Spinal cord (tissue), 9 donors: ENCODE measurements at regions not wholly inside any gene's neighbourhood (a gene's known extent, or its start where the extent isn't known, plus 50 kb on each side); places are given as distances from the start of the nearest gene placed in this dataset.

Experiments used
- DNase-seq, 6 donors: peaks; one replicate each; pipeline versions ENCODE4 v3.0.0 to v3.0.0-alpha.2; 2013 to 2015; ENCODE audit warnings: low spot score in 6 of 6, low read depth in 4 of 6
- H3K27ac ChIP-seq: one replicate; pipeline ENCODE4 v1.5.1; 2013; ENCODE audit warnings: low read depth, low read length, control low read depth
- H3K27me3 ChIP-seq: one replicate; pipeline ENCODE4 v1.6.1; 2013; ENCODE audit warnings: low read length; ENCODE audit not compliant: control insufficient read depth, insufficient read depth
- H3K36me3 ChIP-seq: one replicate; pipeline ENCODE4 v1.6.1; 2013; ENCODE audit warnings: low read length; ENCODE audit not compliant: control insufficient read depth, insufficient read depth
- H3K4me1 ChIP-seq: one replicate; pipeline ENCODE4 v1.6.1; 2013; ENCODE audit warnings: low read length; ENCODE audit not compliant: control insufficient read depth, insufficient read depth
- H3K4me3 ChIP-seq: one replicate; pipeline ENCODE4 v1.5.1; 2013; ENCODE audit warnings: low read depth, low read length, control low read depth
- H3K9me3 ChIP-seq: one replicate; pipeline ENCODE4 v1.6.1; 2013; ENCODE audit warnings: low read length; ENCODE audit not compliant: control insufficient read depth, insufficient read depth
- WGBS: methylation state at CpG from one replicate; pipeline ENCODE4 v1.1.5; 2013; ENCODE audit warnings: missing lambda C conversion rate; ENCODE audit not compliant: insufficient coverage; 5-methylcytosine and 5-hydroxymethylcytosine counted together
- donor health status: healthy.

GRCh38 chr9:82170866-82171265 lies 182.3 kb downstream of the SPATA31D1 start:
- Histone ChIP-seq H3K27me3 (no peaks in the 10 kb centered on the region), H3K36me3 (no peaks in the 10 kb centered on the region), H3K27ac (no peak overlapping the region), H3K4me3 (no peak overlapping the region), H3K9me3 (no peaks in the 10 kb centered on the region), H3K4me1 (no peaks in the 10 kb centered on the region)
- WGBS = no CpG with 5 or more reads among the region's 3 CpGs
- no peak for DNase-seq

DNA sequence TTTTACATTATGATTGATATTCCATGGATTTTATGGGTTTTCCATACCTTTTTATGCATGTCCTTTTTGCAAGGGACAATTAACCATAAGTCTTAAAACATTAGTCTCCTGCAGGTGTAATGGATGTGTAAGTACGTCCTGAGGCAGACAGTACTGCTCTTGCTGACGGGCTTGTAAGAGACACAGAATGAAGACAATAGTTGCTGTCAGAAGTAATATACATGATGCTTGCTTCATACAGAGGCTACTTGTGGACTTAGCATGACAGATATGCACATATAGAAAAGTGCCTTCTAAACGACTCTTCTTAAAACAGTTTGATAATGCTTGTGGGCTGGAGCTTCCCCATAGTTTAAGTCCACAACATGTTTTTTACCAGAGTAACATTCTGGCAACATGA lies 182.7 kb downstream of the SPATA31D1 start:
- no peaks in the 10 kb centered on the region for H3K9me3 ChIP-seq
- 100% methylated on average over 1 of the region's 3 CpGs for WGBS
- no peak overlapping the region for H3K27ac ChIP-seq
- H3K36me3 ChIP-seq = no peaks in the 10 kb centered on the region
- DNase-seq = no peak
- H3K4me1 ChIP-seq = no peaks in the 10 kb centered on the region
- H3K4me3 ChIP-seq = no peak overlapping the region
- no peaks in the 10 kb centered on the region for H3K27me3 ChIP-seq

DNA sequence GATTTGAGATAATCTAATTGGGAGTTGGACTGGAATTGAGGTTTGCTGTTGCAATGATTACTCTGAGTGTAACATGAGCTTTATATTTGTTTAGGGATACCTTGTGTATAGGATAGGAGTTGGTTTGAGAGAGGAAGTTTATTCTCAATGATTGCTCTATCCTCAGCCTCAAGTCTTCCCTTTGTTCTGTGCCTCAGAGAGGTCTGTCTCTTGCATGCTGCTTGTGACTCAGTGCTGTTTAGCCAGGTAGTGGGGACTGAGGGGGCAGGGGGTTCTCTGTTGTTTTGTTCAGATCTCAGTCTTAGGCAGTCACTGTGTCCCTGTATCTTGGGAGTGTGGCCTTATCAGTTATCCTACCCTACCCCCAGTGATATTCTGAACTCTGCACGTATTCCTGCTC lies 192.1 kb downstream of the SPATA31D1 start:
- DNase-seq = no peak
- WGBS = no CpG with 5 or more reads among the region's 1 CpG

DNA sequence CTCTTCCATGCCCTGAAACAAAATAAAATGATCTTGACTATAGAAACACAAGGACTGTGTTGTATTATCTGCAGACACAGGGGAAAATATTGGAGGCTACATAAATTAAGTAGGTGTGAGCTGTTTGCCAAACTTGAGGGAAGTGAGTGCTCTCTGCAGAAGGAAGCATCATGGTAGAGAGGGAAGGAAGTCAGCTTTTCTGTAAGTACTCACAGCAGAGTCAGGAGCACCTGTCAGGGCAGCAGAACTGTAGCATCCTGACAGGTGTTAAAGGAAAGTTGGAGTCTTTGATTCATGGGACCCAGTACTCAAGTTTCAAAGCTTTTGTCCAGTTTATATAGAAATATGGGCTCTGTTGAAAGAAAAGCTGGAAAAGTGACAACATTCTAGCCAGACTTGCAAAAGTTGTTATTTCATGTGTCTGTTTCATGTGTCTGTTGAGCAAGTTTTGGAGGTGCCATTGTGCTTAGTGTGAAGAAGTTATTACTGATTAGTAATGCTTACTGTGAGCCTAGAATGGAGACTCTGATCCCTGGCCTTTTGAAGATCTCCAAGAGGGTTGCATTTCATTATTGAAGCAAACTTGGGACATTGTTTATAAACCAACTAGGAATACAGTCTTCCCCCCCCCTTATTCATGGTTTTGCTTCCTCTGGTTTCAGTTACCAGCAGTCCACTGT lies 194.7 kb downstream of the SPATA31D1 start:
- Histone ChIP-seq H3K27me3 (no peaks in the 10 kb centered on the region), H3K9me3 (no peaks in the 10 kb centered on the region), H3K4me1 (no peaks in the 10 kb centered on the region), H3K27ac (no peak overlapping the region), H3K4me3 (no peak overlapping the region), H3K36me3 (no peaks in the 10 kb centered on the region)
- no peak for DNase-seq

More for the DNA sequence above, 192.1 kb downstream of the SPATA31D1 start:
- no peaks in the 10 kb centered on the region for H3K27me3 ChIP-seq
- no peaks in the 10 kb centered on the region for H3K9me3 ChIP-seq
- no peaks in the 10 kb centered on the region for H3K4me1 ChIP-seq
- H3K27ac ChIP-seq = no peak overlapping the region
- no peak overlapping the region for H3K4me3 ChIP-seq
- H3K36me3 ChIP-seq = no peaks in the 10 kb centered on the region

GRCh38 chr9:82184524-82184923 lies 196.0 kb downstream of the SPATA31D1 start:
- H3K36me3 ChIP-seq = no peaks in the 10 kb centered on the region
- no peak for DNase-seq
- H3K9me3 ChIP-seq = no peaks in the 10 kb centered on the region
- H3K27me3 ChIP-seq = no peaks in the 10 kb centered on the region
- no peak overlapping the region for H3K27ac ChIP-seq
- no peak overlapping the region for H3K4me3 ChIP-seq
- 86% methylated on average over 1 of the region's 3 CpGs for WGBS
- H3K4me1 ChIP-seq = no peaks in the 10 kb centered on the region

DNA sequence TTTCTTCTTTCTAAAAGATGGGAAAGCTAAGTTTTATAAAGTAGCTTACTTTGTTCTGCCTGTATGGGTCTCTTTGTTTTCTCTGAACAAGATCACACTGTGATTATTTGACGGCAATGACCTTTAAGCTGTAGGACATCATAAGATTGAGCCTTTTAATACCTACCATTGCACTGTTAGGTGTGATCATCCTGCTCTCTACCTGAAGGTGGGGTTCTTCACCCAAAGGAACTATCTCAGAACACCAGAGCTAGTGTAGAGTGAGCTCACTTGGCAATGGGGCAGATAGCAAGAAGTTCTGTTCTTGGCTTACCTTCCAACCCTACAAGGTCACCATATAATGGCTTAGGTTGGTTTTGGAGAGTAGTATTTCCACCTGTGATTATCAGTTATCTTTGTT lies 200.2 kb downstream of the SPATA31D1 start:
- H3K27me3 ChIP-seq = no peaks in the 10 kb centered on the region
- H3K9me3 ChIP-seq = no peaks in the 10 kb centered on the region
- H3K36me3 ChIP-seq = no peaks in the 10 kb centered on the region
- H3K4me3 ChIP-seq = no peak overlapping the region
- no peaks in the 10 kb centered on the region for H3K4me1 ChIP-seq
- DNase-seq = no peak
- H3K27ac ChIP-seq = no peak overlapping the region
- WGBS = no CpG with 5 or more reads among the region's 1 CpG

DNA sequence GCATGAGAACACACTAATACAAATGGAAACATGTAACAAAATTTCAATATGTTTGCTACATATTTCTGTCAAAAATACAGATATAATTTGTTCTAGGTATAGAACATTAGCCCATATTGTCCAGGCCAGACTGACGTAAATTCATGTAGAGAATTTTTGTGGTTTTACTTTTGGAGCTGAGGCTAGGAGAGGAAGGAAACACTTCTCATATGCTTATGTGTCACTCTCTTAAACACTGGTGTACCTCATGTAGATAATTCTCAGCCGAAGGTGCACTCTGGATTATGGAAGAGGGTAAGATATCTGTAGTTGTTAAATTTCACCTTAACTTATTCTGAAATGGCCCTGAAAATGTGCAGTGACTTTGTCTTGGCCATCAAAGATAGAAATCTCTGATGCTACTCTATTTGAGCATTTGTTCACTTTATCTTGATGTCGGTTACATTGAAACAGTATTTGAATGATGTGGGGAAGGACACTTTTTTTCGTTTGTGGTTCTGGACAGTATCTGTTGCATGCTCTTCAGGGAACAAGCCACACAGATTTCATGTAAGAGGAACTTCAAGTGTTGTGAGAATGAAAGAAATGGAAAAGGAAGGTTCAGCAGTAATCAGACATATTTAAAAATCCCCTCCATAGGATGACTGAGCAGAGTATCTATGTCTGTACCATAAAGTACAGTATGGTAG lies 202.7 kb downstream of the SPATA31D1 start:
- no peak overlapping the region for H3K4me3 ChIP-seq
- H3K4me1 ChIP-seq = no peaks in the 10 kb centered on the region
- H3K9me3 ChIP-seq = no peaks in the 10 kb centered on the region
- no peak overlapping the region for H3K27ac ChIP-seq
- H3K36me3 ChIP-seq = no peaks in the 10 kb centered on the region
- 80% methylated on average over 2 of the region's 4 CpGs for WGBS
- no peak for DNase-seq
- no peaks in the 10 kb centered on the region for H3K27me3 ChIP-seq

- no peaks in the 10 kb centered on the region for H3K36me3 ChIP-seq
- no peaks in the 10 kb centered on the region for H3K4me1 ChIP-seq
- no peaks in the 10 kb centered on the region for H3K27me3 ChIP-seq
- no peak overlapping the region for H3K27ac ChIP-seq
- DNase-seq = no peak
- no peak overlapping the region for H3K4me3 ChIP-seq
- WGBS = 40% methylated on average over 3 of the region's 3 CpGs
- H3K9me3 ChIP-seq = no peaks in the 10 kb centered on the region
Measured at GRCh38 chr9:82192211-82192610, 203.6 kb downstream of the SPATA31D1 start.

DNA sequence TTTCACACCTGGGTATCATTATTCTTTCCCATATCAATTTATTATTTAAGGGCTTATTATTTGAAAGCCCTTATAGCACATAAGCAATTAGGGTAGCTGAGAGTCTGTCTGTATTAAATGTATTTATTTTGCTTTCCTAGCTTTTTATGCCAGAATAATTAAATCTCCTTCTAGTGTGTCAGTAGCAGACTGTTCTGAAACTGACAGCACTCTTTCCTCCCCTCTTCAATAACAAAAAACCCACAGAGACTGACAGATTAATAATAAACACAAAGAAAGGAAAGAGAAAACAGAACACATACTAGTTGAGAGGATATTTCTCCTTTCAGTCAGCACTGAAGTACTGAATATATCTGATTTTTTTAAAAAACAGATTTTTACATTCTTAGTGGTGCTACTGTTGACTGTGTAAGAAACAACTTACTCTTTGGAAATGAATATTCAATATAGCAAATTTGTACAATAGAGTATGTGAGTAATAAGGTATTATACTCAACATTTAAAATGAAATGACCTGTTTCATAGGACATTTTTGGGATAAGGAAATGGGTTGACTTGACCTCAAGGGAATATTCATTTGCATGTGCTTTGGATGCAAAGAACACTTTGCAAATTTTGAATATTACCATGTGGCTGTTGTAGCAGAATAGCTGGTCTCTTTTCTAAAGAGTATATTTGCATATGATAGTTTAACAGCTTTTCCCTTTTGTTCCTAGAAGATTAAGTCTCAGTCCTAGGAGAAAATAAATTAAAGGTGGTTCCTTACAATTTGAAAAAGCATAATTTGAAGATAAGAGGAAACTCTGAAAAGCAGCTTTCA lies 208.3 kb downstream of the SPATA31D1 start:
- Histone ChIP-seq H3K36me3 (no peaks in the 10 kb centered on the region), H3K9me3 (no peaks in the 10 kb centered on the region), H3K4me1 (no peaks in the 10 kb centered on the region), H3K27me3 (no peaks in the 10 kb centered on the region), H3K27ac (no peak overlapping the region), H3K4me3 (no peak overlapping the region)
- peak in 1 of 6 donors; percentile 55 for DNase-seq
